ENCODE measurements at regions not wholly inside any gene's neighbourhood (a gene's known extent, or its start where the extent isn't known, plus 50 kb on each side); places are given as distances from the start of the nearest gene placed in this dataset.
"Not testable (repeated sequence)": the region's sequence is repeated elsewhere in the genome, so short reads cannot be mapped to it uniquely, and the experiment has no call there.

GRCh38 chr6:37752718-37753117 is 55.0 kb upstream of the MDGA1 start:
- peaks cover 7% of the 10 kb centered on the region for H3K27me3 ChIP-seq (ENCODE audit: control insufficient read depth, insufficient read depth, low read length)
- H3K36me3 ChIP-seq (ENCODE audit: control insufficient read depth, insufficient read depth, low read length) = no peaks in the 10 kb centered on the region
- no peak overlapping the region for H3K4me3 ChIP-seq (ENCODE audit: low read depth, low read length)
- CTCF ChIA-PET = interaction anchor here (0.7 kb wide), 1 partner anchor 45 kb away, joined by 3 read pairs; no protein-coding TSS in a partner anchor
- TF ChIP-seq CTCF (IDR thresholded peaks at IDR 0.05; ENCODE audit: insufficient read depth, low read depth, low read length) = no peak
- POLR2A ChIA-PET = no interaction called here
- no peak for DNase-seq (ENCODE audit: low read depth)

GRCh38 chr6:37749367-37749766 is 51.7 kb upstream of the MDGA1 start:
- H3K27me3 ChIP-seq (ENCODE audit: control insufficient read depth, insufficient read depth, low read length); H3K36me3 ChIP-seq (ENCODE audit: control insufficient read depth, insufficient read depth, low read length); DNase-seq (ENCODE audit: low read depth); POLR2A ChIA-PET; CTCF ChIA-PET; H3K4me3 ChIP-seq (ENCODE audit: low read depth, low read length): not testable (repeated sequence)

- ChIA-PET POLR2A (no interaction called here), CTCF (interaction anchor here (1.1 kb wide), 1 partner anchor 11 kb away, joined by 3 read pairs; no protein-coding TSS in a partner anchor)
- no peak overlapping the region for H3K4me3 ChIP-seq (ENCODE audit: low read depth, low read length)
- no peaks in the 10 kb centered on the region for H3K36me3 ChIP-seq (ENCODE audit: control insufficient read depth, insufficient read depth, low read length)
- DNase-seq (ENCODE audit: low read depth) = no peak
- H3K27me3 ChIP-seq (ENCODE audit: control insufficient read depth, insufficient read depth, low read length) = peaks cover 12% of the 10 kb centered on the region
- TF ChIP-seq CTCF (IDR thresholded peaks at IDR 0.05; ENCODE audit: insufficient read depth, low read depth, low read length) = no peak
Observed at GRCh38 chr6:37748118-37748517, 50.4 kb upstream of the MDGA1 start.
